GM18517 (cell line): ENCODE measurements at regions not wholly inside any gene's neighbourhood (a gene's known extent, or its start where the extent isn't known, plus 50 kb on each side); places are given as distances from the start of the nearest gene placed in this dataset.

Experiments used
- ATAC-seq: cut with Tn5 transposase; IDR thresholded peaks from one replicate; pipeline ENCODE4 v1.9.1; 2021; ENCODE audit warnings: mild to moderate bottlenecking, moderate library complexity; ENCODE audit not compliant: unreplicated experiment

DNA sequence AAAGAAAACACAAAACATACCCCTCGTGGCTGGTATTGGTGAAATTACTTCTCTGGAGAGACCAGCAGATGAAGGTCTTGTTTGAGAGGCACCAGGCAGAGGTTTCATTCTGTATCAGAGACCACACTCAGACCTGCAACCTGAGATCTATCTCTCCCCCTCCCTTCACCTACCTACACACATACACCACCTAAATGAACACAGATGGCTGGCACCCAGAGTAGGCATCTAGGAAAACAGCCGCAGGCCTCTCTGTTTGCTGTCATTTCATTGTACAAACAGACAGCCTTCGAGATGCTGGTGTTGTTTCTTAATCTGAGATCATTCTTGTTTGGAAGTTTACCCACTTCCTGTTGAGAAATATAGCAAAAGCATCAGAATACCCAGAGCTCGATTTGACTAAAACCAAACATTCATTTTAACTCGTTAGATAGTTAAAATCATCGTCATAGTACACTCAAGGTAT is 173.9 kb upstream of the SLC25A13 start:
- no peak for ATAC-seq

DNA sequence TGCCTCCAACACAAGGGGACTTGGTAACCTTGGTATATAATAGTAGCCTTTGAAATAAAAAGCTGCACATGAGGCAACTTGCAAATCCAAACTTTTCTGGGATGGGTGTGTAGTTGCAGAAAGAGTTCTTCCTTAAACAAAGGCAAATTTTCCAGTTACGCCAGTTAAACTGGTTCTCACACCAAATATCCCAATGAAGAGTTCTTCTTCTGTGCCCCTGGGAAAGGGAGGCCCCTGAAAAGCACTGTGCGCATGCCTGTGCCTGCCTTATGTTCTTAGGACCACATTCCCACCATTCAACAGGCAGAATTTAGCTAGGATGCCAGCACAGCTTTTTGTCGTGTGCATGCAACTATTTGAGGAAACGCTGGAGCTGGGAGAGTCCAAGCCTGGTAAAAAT is 164.8 kb upstream of the SLC25A13 start:
- no peak for ATAC-seq

DNA sequence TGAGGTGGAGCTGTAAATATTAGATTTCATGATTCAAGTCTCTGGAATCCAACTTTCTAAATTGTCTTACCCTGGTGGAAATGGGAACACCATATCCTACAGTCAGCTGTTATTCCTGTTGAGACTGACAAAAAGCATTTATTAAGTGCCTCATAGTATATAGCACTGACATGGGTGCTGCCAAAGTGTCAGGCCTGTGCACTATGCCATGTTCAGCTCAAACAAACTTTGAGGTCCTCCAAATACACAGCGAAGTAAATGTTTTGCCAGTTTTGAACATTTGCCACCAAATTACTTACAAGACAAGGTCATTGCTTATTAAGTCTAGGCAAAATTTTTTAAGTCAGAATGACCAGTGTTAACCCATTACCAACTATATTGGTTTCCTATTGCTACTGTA is 162.9 kb upstream of the SLC25A13 start:
- no peak for ATAC-seq

DNA sequence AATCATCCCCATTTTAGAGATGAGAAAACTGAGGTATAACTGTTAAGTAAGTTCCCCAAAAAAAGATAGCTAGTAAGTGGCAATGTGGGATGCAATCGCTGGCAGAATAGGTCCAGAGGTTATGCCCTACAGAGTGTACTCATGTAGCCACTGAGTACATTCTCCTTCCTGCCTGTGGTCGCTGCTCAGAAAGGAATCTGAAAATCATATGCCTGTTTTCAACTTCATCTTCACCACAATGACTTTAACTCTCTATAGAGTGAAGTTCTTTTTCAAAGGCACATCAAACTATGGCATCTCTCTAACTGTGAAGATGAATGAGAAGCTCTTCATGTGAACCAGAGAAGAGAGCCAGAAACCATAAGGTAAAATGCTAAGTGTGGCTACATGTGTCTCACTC is 162.2 kb upstream of the SLC25A13 start:
- no peak for ATAC-seq

DNA sequence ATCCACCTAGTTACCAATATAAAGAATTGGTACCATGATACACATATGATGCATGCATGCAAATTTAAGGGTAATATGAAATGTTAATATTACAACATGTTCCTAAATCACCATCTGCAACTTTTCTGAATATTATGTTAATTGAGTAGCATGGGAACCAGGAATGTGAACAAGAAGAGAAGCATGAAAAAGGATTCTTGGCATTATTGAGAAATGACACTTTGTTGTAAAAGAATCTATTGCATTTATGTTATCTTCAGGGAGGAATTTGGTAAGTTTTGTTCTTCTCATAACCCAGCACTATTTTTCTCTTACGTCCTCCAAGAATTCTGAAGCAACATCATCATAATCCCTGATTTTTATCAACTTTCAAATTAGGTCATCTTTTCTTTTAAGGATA is 159.9 kb upstream of the SLC25A13 start:
- no peak for ATAC-seq

DNA sequence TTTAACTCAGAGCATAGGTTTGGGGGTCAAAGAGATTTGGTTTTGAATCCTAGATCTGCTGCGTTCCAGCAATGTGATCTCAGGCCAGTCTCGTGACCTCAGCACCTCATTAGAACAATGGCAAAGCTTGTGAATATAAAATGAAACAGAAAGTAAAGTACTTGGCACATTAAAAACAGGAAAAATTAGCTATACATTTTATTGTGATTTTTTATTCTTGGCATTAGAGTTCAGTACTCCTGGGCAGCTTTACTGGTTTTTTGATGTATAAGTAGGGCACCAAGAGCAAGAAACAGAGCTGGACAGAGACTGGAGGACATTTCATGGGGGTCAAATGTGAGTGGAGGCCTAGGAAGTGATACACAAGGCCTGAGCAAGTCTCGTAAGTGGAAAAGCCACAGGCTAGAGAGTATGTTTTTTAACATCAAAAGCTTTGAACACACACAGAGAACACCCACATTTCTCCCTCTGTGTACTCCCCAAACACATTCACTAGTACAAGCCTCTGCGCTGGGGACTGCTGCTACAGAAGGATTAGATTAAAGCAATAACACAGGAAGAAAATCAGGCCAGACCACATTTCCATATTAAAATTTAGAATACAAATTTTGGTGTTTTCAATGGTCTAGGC is 157.2 kb upstream of the SLC25A13 start:
- no peak for ATAC-seq

DNA sequence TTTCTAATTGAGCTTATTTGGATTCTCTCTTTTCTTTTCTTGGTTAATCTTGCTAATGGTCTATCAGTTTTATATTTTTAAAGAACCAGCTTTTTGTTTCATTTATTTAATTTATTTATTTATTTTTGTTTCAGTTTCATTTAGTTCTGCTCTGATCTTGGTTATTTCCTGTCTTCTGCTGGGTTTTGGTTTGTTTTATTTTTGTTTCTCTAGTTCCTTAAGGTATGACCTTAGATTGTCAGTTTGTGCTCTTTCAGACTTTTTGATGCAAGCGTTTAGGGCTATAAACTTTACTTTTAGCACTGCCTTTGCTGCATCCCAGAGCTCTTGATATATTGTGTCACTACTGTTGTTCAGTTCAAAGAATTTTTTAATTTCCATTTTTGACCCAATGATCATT is 149.7 kb upstream of the SLC25A13 start:
- no peak for ATAC-seq

DNA sequence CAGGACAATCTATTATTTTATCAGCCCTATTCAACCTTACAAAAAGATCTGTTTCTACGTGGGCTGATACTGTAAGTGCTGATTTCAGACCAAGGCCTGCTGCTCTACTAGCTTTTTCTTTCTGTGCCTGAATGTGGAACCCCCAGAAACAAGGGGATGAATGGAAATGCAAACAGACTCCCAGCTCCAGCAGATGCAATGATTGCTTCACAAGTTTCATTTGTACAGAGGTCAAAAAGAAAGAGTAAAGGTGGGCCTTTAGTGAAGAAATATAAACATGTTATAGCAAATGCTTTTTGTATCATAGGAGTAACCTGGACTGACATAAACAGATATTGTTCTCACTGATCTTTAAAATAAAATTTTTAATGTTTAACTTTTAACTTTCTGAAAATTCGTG is 130.2 kb upstream of the SLC25A13 start:
- ATAC-seq, result no peak

DNA sequence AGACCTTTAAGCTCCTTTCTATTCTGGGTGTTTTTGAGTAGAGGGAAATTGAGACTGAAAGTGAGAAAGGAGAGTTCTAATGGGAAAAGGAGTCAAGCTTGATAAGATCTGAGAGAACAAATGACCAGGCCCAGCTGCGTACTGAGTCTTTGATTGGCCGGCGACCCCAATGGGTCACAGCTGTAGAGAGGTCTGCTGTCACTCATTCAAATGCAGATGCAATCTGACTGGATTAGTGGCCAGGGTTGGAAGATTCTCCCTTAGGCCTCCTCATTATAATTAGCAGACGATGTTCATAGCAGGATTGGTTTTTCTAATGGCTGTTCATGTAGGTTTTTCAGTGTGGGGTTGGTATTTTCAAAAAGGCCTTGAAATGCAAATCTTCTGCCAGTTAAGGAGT is 127.2 kb upstream of the SLC25A13 start:
- ATAC-seq, result no peak

DNA sequence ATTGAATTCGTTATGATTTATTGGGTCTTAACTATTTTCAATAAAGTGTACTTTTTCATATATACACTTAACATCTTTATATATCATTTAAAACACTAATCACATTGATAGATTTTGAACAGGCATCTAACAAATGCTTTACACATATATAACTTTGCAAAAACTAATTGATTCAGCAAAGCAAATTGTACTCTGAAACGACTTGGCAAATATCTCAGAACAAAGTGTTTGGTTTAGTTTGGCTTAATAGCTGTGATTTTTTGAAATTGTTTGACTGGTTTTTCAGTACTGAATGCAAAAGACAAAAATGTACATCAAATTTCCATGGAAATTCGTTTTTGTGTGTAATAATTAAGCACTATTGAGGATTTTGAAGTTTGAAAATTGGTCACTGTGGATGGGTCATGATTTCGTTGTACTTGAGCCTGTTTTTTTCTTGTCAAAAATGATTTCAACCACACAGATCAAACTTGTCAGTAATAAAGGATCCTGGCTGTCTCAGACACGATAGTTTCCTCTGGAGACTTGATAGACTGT is 125.3 kb upstream of the SLC25A13 start:
- no peak for ATAC-seq

DNA sequence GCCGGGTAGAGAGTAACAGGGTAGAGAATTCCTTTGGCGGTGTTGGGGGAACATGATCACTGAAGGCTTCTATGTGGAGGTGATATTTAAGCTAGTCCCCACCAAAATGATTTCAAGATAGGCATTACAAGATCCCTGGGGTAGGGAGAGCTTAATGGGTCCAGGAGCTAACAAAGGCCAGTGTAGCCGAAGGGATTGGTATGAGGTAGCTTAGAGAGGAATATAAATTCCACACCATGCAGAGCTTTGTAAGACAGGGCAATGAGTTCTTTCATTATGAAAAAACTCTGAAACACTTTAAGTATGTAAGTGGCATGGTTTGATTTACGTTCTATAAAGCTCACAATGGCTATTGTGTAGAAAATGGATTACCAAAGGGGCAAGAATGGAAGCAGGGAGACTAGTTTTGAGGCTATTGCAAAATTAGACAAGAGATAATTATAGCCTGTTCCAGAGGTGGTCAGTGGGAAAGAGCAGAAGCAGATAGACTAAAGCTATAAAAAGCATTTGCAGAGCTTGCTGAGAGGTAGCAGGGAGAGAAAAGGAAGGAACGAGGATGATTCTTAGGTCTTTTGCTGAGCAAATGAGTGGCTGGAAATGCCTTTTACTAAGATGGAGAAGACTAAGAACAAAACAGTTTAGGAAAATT is 119.7 kb upstream of the SLC25A13 start:
- no peak for ATAC-seq

DNA sequence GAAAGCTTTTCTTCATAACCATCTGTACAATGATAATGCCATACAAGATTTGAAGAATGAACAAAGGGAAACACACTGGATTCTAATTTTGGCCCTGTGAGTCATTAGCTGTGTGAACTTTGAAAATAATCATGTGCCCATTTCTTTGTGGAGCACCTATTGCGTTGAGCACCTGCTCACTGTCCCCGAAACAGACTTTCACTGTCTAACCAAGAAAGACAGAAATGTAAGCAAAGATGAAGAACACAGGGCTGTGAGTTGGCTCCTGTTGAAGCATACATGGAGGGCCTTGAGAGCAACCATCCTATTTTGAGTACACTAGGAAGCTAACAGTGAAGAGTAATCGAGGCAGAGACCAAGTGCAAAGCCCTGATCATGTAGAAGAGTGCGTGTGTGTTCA is 118.4 kb upstream of the SLC25A13 start:
- ATAC-seq, result no peak

DNA sequence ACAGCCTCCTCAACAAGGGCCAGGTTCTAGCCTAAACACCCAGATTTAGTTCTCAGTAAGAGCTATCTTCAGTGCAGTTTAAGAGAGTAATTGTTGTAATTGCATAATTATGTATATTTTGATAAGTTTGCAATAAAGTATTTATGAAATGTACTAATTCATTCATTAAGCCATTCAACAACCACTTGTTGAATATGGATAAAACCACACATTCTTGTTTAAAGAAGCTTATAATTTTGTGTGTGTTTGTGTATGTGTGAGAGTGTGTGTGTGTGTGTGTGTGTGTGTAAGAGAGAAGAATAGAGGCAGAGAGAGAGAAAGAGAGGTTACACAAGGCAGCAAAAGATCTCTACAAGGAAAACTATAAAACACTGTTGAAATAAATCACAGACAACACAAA is 115.0 kb upstream of the SLC25A13 start:
- ATAC-seq, result no peak

DNA sequence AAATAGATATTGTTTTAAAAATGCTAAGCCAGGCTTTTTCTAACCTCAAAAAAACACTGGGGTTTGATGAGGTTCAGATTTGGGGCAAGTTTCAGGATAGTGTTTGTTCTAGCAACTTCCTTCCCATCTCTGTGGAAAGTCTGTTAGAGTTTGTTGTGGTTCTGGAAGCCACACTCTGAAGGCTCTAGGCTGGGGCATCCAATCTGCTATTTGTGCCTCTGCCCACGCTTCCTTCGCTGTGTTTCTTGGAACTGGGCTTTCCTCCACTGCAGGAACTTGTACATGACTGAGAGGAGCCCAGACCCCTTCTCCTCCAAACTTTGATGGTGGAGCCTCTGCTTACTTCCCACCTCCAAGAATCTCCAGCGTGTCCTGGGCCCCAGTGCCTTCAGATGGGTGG is 108.5 kb upstream of the SLC25A13 start:
- ATAC-seq, result no peak

DNA sequence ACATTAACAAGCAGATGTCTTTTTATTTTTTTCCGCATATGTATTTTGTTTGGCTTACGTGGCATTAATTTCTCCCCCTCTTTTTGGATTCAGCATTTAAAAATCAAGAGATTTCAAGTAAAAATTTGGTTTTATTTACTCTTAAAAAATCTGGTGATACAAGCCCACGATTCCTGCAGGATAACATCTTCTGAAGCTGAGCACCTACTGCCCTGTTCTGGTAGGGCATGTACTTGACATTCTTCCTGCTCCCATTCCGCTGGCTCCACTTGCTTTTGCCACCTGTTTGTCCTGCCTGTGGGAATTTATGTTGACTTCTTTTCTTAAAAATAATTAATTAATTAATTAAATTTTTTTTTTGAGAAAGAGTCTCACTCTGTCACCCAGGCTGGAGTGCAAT is 105.2 kb upstream of the SLC25A13 start:
- no peak for ATAC-seq

DNA sequence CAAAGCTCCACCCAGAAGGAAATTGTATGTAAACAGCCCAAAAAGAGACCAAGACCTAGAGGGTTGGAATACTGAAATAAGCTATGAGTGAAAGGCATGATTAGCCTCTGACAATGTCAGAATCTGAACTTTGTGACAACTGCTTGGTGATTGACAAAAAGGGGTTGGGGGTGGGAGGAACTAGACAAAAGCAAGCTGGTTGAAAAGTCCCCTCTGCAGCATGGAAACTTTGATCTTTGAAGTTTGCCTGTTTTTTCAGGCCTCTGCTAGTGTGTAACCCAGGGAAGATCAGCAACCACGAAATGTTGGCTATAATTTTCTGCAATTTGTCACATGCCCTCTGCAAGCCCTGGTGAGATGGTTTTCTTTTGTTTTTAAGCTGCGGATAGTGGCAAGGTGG is 104.8 kb upstream of the SLC25A13 start:
- no peak for ATAC-seq

DNA sequence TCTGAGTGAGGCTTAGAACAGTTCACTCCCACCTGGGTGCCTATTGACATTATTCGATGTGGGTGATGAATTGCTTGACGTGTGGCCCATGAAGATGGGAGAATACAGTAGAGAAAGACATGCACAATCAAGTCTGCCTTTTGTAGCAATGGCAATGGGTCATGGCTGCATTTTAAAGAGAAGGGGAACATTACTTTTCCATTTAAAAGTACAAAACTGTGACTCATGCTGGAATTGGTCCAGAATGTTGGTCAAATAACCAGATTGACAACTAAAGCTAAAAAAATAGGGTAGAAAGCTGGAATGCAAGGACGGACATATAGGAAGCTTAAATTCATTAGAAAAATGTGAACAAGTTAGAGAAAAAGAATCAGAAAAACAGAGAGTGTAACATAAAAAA is 104.1 kb upstream of the SLC25A13 start:
- no peak for ATAC-seq

DNA sequence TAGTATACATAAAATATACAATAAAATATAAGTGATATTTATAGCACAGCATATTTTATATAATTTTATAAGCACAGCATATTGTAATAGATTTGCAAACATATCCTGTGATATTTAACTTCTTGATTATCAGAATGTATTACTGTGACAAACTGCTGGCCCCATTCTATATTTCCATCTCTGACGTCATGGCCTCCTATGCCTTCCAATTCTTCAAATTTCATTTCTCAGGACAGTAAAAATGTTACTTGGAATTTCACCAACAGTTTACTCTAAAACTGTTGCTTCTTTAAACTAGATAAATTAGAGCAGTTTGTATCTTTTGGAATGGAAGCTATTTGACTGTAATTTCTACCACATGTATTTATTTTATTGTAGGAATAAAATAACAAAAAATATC is 102.5 kb upstream of the SLC25A13 start:
- ATAC-seq, result no peak

DNA sequence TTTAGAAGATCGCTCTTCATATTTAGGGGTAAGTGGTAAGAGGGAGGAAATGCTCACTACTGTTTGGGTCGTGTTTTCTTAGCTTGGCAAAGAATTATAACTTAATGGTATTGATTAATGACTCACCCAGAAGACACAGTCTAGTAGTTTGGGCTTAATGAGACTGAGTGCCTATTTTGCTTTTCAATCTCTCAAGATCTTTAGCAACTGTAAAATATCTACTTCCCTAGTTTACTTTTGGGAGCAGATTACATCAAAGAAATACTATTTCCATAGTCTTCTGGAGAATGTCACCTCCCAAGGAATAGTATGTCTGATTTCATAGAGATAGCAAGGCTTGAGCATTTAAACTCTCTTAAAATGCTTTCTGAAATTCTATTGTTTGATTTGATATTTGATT is 100.5 kb upstream of the SLC25A13 start:
- ATAC-seq, result no peak

DNA sequence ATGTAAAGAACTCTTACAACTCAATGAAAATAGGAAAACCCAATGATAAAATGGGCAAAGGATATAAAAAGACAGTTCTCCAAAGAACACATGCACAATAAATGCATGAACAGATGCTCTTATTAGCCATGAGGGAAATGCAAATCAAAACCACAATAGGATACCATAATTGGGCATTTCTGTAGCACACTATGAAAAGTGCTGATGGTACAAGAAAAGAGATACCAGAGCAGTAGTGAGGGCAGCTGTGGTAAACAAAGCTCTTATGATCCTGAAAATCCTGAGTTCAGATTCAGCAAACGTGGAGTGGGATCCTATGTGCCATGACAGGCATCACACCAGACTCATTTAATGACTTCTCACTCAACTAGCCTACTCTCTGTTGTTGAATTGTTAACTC is 96.7 kb upstream of the SLC25A13 start:
- ATAC-seq, result no peak

DNA sequence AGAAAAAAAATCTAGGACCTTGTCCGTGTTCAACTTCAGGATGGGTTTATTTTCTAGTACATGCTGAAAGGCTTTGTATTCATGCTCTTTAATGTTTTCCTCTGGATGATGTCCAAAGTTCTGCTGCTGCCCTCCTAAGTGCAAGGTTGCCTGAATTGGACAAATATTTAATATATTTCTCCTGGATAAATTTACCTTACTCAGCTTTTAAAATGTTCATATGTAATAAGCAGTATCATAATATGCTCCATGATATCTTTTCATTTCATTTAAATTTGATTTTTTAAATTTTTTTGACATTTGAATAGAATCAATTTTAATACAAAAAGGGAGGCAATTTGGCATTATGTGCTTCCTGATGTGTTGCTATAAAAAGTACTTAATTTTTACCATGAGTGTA is 95.9 kb upstream of the SLC25A13 start:
- no peak for ATAC-seq

DNA sequence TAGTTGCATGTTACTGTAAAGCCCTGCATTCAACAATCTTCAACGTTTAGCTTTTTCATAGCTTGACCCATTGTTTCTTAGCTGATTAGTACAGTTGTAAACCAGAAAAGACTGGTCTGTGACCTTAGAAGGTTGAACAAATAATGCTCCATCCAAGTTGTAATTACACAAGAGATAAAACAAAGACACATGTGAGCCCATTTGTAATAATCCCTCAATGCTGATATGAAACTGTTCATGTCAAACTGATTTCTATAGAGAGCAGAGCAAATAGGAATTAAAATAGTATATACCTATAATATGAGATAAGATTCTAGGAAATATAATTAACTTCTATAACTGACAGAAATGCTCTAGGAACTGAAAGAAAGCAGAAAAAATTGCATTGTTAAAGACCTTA is 94.7 kb upstream of the SLC25A13 start:
- no peak for ATAC-seq

DNA sequence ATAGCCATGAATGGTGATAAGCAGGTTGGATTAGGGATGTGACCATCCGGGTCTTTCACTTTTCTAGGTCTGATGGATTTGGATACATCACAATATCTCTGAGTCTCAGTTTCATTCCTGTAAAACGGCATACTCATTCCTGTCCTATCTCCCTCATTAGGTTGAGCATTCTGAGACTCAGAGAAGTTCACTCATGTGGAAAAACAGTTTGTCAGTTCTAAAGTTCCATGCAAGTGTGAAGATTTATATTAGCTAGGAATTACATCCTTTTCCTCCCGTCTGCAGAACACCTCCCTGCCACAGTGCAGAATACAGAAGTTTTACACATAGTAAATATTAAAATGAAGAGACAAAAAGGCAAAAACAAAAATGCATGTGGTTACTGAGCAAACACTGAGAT is 94.2 kb upstream of the SLC25A13 start:
- ATAC-seq, result no peak
